LNCaP clone FGC (cell line): ENCODE measurements at regions not wholly inside any gene's neighbourhood (a gene's known extent, or its start where the extent isn't known, plus 50 kb on each side); places are given as distances from the start of the nearest gene placed in this dataset.

ENCODE experiments used
- DNase-seq: peaks from one replicate; pipeline ENCODE4 v3.0.0-alpha.2; 2011; ENCODE audit warnings: low read depth
- H3K4me3 ChIP-seq: 2 replicates; pipeline ENCODE4 v1.5.1; 2011; ENCODE audit warnings: mild to moderate bottlenecking, low read depth, low read length, control low read depth
- CTCF ChIP-seq: IDR thresholded peaks from 2 replicates; pipeline ENCODE4 v1.5.1; 2012; ENCODE audit warnings: mild to moderate bottlenecking; ENCODE audit not compliant: control insufficient read depth, insufficient read depth; ENCODE audit errors: extremely low read depth

GRCh38 chr15:62599791-62600777 is 435.0 kb upstream of the C2CD4B start:
- no peak for TF ChIP-seq CTCF
- DNase-seq: no peak
- no peak overlapping the region for H3K4me3 ChIP-seq

GRCh38 chr15:62601777-62602545 is 436.9 kb upstream of the C2CD4B start:
- no peak for TF ChIP-seq CTCF
- no peak for DNase-seq
- no peak overlapping the region for H3K4me3 ChIP-seq

GRCh38 chr15:62603742-62604141 is 438.7 kb upstream of the C2CD4B start:
- no peak overlapping the region for H3K4me3 ChIP-seq
- peak; percentile 27 for DNase-seq
- no peak for TF ChIP-seq CTCF

- no peak for TF ChIP-seq CTCF
- no peak overlapping the region for H3K4me3 ChIP-seq
- no peak for DNase-seq
These were observed 437.3 kb upstream of the TPM1 start for GRCh38 chr15:62605282-62605681.

- no peak for DNase-seq
- TF ChIP-seq CTCF: no peak
- H3K4me3 ChIP-seq: no peak overlapping the region
These were observed 436.0 kb upstream of the TPM1 start for GRCh38 chr15:62606376-62607113.

- no peak for DNase-seq
- no peak for TF ChIP-seq CTCF
- H3K4me3 ChIP-seq: no peak overlapping the region
These were observed 435.5 kb upstream of the TPM1 start for GRCh38 chr15:62607114-62607462.
